ENCODE measurements at regions not wholly inside any gene's neighbourhood (a gene's known extent, or its start where the extent isn't known, plus 50 kb on each side); places are given as distances from the start of the nearest gene placed in this dataset.

DNA sequence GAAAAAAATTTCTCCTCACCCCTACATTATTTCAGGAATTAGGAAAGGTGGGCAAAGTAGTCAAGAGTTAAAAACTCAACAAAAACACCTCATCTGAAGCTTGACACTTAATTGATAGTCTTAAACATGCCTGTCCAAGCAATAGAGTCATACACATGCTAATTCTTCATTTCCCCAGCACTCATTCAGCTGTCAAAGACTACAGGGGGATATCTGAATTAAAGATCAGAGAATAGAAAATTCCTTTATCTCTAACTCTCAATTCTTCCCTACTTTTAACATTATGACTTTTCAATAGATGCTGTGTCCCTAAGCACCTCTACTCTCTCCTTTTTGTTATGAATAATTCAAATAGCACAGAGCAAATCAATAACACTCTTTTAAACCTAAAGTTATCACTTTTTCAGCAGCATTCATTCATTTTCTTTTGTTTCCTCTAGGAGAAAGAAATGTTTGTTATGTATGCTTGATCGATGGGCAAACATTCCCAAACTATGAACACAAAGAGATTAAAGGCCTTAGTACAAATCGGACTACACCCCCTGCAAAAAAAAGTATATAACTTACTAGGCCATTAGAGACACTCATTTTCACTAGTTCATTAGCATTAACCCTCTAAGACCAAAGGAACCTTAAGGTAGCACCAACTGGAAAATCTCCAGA, 94.9 kb upstream of the SPTLC3 start:
- H3K27ac ChIP-seq (ENCODE audit: low read depth, low read length) = no peak overlapping the region
- H3K4me2 ChIP-seq (ENCODE audit: low read length) = no peak overlapping the region
- H3K4me3 ChIP-seq (ENCODE audit: low read length) = no peak overlapping the region
- H3K27me3 ChIP-seq (ENCODE audit: control insufficient read depth, low read length) = no peaks in the 10 kb centered on the region
- H3K9me2 ChIP-seq (replicated peaks; ENCODE audit: control insufficient read depth, low read length) = no peaks in the 10 kb centered on the region
- TF ChIP-seq EZH2phosphoT487 (IDR thresholded peaks at IDR 0.05; ENCODE audit: borderline replicate concordance, low read length) = no peak
- TF ChIP-seq, protein P1, sequence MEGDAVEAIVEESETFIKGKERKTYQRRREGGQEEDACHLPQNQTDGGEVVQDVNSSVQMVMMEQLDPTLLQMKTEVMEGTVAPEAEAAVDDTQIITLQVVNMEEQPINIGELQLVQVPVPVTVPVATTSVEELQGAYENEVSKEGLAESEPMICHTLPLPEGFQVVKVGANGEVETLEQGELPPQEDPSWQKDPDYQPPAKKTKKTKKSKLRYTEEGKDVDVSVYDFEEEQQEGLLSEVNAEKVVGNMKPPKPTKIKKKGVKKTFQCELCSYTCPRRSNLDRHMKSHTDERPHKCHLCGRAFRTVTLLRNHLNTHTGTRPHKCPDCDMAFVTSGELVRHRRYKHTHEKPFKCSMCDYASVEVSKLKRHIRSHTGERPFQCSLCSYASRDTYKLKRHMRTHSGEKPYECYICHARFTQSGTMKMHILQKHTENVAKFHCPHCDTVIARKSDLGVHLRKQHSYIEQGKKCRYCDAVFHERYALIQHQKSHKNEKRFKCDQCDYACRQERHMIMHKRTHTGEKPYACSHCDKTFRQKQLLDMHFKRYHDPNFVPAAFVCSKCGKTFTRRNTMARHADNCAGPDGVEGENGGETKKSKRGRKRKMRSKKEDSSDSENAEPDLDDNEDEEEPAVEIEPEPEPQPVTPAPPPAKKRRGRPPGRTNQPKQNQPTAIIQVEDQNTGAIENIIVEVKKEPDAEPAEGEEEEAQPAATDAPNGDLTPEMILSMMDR (IDR thresholded peaks at IDR 0.05; ENCODE audit: low read depth, low read length, poor library complexity, severe bottlenecking) = no peak
- H4K20me1 ChIP-seq (ENCODE audit: control insufficient read depth, insufficient read depth, low read depth, low read length) = no peaks in the 10 kb centered on the region
- no peaks in the 10 kb centered on the region for H3K36me3 ChIP-seq (ENCODE audit: control insufficient read depth, low read length)
- no peaks in the 10 kb centered on the region for H3K79me2 ChIP-seq (ENCODE audit: control insufficient read depth, low read length)
- H3K4me1 ChIP-seq (ENCODE audit: control insufficient read depth, low read length) = no peaks in the 10 kb centered on the region
- no peaks in the 10 kb centered on the region for H3K9me3 ChIP-seq (ENCODE audit: control insufficient read depth, insufficient read depth, low read length)
- no peaks in the 10 kb centered on the region for H3F3A ChIP-seq (ENCODE audit: control insufficient read depth, insufficient read depth)

DNA sequence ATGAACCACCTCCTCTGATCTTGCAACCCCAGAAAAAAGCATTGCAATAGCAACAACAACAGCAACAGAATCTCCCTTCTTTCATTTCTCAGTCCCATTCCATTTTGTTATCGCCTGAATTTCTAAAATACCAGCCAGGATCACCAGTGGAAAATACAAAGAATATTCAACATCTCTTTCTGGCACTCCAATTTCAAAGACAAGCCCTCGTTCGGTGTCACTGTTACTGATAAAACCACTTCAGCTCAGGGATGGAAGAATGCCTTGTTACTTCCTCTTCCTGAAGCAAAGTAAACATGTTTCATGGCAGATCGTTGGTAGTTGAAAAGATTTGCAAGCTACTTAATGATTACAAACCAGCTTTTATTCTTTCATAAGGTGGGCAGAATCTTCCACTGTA, 94.0 kb upstream of the SPTLC3 start:
- Histone ChIP-seq H3K4me1 (ENCODE audit: control insufficient read depth, low read length) (no peaks in the 10 kb centered on the region), H3F3A (ENCODE audit: control insufficient read depth, insufficient read depth) (no peaks in the 10 kb centered on the region), H3K79me2 (ENCODE audit: control insufficient read depth, low read length) (no peaks in the 10 kb centered on the region), H3K27ac (ENCODE audit: low read depth, low read length) (no peak overlapping the region), H3K4me3 (ENCODE audit: low read length) (no peak overlapping the region), H3K36me3 (ENCODE audit: control insufficient read depth, low read length) (no peaks in the 10 kb centered on the region), H3K9me3 (ENCODE audit: control insufficient read depth, insufficient read depth, low read length) (no peaks in the 10 kb centered on the region), H3K27me3 (ENCODE audit: control insufficient read depth, low read length) (no peaks in the 10 kb centered on the region), H4K20me1 (ENCODE audit: control insufficient read depth, insufficient read depth, low read depth, low read length) (no peaks in the 10 kb centered on the region), H3K4me2 (ENCODE audit: low read length) (no peak overlapping the region), H3K9me2 (replicated peaks; ENCODE audit: control insufficient read depth, low read length) (no peaks in the 10 kb centered on the region)
- TF ChIP-seq, protein P1 (IDR thresholded peaks at IDR 0.05; ENCODE audit: low read depth, low read length, poor library complexity, severe bottlenecking) = no peak
- no peak for TF ChIP-seq EZH2phosphoT487 (IDR thresholded peaks at IDR 0.05; ENCODE audit: borderline replicate concordance, low read length)

DNA sequence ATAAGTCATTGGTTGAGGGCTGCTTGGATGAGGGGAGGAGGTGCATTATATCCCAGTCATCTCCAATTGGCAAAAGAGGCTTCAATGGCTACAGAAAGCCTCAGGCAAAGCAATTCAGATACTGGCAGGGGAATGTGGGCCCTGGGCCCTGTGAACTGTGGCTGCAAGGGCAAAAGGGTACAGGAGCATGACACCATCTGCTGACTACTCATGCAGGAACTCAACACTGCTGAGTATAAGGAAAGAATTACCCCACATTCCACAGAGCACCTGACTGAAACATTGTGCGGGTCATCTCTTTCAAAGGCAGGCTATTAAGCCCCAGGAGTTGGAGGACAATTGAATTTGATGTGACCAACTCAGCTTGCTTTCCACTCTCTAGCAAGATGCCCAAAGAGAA, 92.1 kb upstream of the SPTLC3 start:
- Histone ChIP-seq H3K79me2 (ENCODE audit: control insufficient read depth, low read length) (no peaks in the 10 kb centered on the region), H3K27me3 (ENCODE audit: control insufficient read depth, low read length) (no peaks in the 10 kb centered on the region), H3K4me3 (ENCODE audit: low read length) (no peak overlapping the region), H3K4me2 (ENCODE audit: low read length) (no peak overlapping the region), H3K9me3 (ENCODE audit: control insufficient read depth, insufficient read depth, low read length) (no peaks in the 10 kb centered on the region), H3K9me2 (replicated peaks; ENCODE audit: control insufficient read depth, low read length) (no peaks in the 10 kb centered on the region), H3K36me3 (ENCODE audit: control insufficient read depth, low read length) (no peaks in the 10 kb centered on the region), H4K20me1 (ENCODE audit: control insufficient read depth, insufficient read depth, low read depth, low read length) (no peaks in the 10 kb centered on the region), H3F3A (ENCODE audit: control insufficient read depth, insufficient read depth) (no peaks in the 10 kb centered on the region), H3K4me1 (ENCODE audit: control insufficient read depth, low read length) (no peaks in the 10 kb centered on the region), H3K27ac (ENCODE audit: low read depth, low read length) (no peak overlapping the region)
- TF ChIP-seq EZH2phosphoT487 (IDR thresholded peaks at IDR 0.05; ENCODE audit: borderline replicate concordance, low read length) = no peak
- TF ChIP-seq, protein P1 (IDR thresholded peaks at IDR 0.05; ENCODE audit: low read depth, low read length, poor library complexity, severe bottlenecking) = no peak

All from DOHH2 (cell line).